G401.6 (cell line): ENCODE measurements at regions not wholly inside any gene's neighbourhood (a gene's known extent, or its start where the extent isn't known, plus 50 kb on each side); places are given as distances from the start of the nearest gene placed in this dataset.

Experiments
- FAIRE-seq: peaks from 2 replicates; lab custom pipeline; 2012; peaks lifted over from hg19 to GRCh38; lab: Jason Lieb, UNC

DNA sequence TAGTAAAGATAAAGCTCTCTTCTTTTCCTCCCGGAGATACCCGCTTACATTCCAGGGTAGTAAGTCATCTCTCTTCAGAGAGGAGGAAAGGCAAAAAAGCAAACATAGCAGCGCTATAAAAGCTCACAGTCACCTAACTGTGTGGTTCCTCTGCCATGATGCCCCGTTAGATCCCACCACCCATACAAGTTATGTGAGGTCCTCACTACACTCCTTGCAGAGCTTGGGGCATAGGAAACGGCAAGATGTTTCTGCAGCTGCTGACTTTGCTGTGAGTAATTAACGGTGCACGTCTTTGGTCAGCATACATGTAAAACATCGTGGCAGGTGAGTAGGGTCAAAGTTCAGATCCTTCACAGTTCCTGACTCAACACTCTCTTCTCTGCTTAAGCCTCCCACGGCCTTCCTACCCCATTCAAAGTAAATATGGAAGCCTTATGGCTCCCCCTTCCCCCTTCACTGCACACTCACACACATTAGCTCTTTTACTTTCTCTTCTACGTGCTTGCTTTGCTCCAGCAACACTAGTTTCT, 218.9 kb downstream of the DIRAS2 start:
- FAIRE-seq, result no peak

- FAIRE-seq, result no peak
These were observed 214.1 kb downstream of the DIRAS2 start for GRCh38 chr9:90428517-90428916.

DNA sequence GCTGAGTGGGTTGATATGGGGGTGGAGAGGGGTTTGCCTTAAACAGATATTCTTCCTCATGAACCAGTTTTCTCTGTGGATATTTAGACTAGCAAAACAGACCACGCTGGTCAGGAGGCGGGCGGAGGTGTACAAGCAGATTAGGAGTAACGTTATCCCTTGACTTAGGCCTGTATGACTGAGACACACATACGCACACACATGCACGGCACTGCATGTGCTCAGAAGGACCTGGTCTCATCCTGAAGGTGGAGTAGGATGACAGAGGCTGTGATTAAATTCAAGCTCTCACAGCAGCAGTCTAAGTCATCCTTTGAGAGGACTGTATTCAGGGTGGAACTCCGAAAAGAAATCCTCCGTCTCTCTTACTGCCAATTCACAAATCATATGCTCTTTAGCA, 209.7 kb downstream of the DIRAS2 start:
- FAIRE-seq, result no peak

GRCh38 chr9:90433398-90433941, 209.2 kb downstream of the DIRAS2 start:
- FAIRE-seq, result no peak

GRCh38 chr9:90441814-90442213, 200.8 kb downstream of the DIRAS2 start:
- no peak for FAIRE-seq

DNA sequence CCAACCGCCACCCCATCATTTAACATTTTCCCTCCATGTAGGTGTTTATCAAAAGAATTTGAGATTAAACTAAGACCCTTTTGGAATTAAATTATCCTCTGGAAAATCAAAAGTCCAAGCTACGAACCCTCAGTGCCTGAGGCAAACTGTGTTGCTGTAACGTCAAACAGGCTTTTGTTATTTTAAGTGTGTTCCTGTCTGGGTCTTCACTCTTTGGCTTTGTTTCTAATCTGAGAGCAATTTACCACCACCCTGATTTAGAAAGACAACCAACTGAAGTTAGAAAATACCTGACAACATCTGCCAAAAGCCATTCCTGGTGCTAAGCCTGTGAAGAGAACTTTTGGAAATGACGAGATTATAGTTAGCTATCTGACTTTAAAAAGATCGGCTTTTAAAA, 199.9 kb downstream of the DIRAS2 start:
- no peak for FAIRE-seq

DNA sequence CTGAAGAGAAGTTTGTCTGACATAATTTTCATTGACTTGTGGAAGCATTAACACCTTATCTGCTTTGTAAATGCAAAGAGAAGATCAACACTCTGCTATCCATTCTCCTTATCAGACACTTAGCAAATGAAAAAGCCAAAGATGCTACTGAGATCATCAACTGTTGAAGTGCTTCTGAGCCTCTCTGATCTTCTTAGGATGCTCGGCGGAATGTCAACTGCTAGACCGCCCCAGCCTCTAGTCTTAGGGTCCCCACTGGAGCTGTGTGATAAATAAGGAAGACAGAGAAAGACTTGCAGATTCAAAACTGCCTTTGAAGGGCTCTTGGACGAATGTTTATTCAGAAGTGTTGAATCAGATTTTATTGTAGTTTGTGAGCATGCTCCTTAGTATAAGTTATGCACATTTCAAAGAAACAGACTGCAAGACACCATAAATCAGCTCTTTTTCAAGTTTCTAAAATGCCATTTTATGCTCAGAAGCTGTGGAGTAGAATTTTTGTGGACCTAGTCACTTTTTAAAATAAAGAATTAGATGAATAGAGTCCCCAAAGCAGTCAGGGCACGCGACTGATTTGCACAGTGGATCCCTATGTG, 197.9 kb downstream of the DIRAS2 start:
- no peak for FAIRE-seq

GRCh38 chr9:90445391-90445790, 197.2 kb downstream of the DIRAS2 start:
- FAIRE-seq, result no peak

GRCh38 chr9:90446200-90446948, 196.2 kb downstream of the DIRAS2 start:
- FAIRE-seq, result no peak

DNA sequence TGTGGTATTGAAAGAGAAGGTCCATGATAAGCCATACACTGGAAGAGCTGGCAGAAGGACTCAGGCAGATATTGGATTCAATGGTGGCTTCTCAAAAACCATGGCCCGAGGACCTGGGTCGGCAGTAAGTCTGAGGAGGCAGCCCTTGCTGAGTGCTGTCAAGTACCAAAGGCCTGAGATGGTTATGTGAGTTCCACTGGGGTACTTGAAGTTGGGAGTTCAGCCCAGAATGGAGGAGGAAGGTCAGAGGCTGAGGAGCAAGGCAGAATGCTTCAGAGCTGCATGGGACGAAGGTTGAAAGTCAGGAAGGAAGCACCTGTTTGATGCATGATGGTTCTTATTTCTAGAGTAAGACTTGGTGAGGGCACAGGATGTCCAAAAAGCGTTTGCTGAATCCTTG, 194.9 kb downstream of the DIRAS2 start:
- FAIRE-seq, result no peak

DNA sequence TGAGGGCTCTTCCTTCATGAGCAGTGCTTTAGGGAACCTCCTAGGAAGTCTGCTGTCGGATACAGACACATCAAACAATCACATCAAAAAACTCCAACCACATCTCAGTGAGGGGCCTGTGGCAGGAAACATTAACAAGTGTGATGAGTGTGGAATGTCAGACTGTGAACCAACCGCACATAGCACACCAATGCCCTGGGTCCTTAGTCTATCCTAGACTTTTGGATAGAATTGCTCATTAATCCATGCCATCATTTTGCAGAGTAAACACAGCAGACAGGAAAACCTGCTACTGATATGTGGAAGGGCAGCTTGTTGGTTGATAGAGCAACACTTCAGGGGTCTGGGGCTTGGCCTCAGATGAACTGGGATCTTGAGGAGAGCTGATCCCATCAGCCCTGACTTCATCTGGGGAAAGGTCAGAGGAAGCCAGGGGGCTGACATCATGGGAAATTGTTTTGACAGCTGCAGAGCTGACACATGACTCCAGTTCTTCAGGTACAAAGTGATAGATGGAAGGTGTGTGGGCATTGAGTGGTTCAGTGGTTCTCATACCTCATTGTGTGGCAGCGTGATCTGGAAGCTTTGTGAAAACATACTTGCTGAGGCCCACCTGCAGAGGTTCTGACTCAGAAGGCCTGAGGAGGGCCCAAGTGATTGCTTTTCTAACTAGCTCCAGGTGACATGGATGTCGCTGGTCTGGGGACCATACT, 193.3 kb downstream of the DIRAS2 start:
- FAIRE-seq, result no peak

DNA sequence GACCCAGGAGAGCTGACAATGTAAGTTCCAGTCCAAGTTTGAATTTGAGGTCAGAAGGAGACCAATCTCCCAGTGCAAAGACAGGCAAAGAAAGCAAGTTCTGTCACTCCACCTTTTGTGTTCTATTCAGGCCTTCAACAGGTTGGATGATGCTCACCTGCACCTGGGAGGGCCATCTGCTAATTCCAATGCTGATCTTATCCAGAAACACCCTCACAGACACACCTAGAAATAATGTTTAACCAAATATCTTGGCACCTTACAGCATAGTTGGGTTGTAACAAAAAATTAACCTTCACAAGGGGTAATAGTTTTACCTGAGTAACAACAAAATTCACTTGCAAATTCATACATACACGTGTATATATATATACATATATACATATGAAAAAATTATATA, 190.8 kb downstream of the DIRAS2 start:
- no peak for FAIRE-seq

GRCh38 chr9:90455316-90455715, 187.3 kb downstream of the DIRAS2 start:
- no peak for FAIRE-seq

DNA sequence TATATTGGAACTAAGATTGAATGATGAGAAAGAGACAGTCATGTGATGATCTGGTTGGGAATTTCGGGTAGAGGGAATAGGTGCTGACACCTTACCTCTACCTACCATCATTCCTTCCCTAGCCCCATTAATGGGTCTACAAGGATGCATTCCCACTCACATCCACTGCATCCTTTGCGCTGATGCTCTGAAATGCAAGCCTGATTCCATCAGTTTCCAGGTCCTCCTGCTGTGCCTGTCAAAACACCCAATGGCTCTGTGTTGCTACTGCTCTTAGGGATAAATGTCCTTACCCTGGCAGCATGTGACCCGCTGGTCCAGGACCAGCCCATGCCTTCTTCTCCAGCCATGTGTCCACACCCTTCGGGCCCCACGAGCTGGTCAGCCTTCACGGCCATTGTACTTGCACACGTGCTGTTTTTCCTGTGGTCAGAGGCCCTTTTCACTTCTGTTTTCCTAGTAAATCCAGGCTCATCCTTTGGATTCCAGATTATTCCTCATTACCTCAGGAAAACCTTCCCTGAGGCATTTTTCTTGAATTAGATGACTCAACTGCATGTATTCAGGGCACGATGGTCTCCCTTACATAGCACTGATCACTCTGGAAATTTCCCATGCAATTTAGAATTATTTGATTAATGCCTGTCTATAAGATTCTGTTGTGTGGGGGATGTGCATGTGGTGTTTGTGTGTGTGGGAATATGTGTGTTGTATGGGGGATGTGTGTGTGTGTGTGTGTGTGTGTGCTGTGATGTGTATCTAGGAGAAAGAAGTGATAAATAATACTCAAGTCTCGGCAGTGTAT, 185.0 kb downstream of the DIRAS2 start:
- no peak for FAIRE-seq

GRCh38 chr9:90458485-90458884, 184.1 kb downstream of the DIRAS2 start:
- FAIRE-seq, result no peak

DNA sequence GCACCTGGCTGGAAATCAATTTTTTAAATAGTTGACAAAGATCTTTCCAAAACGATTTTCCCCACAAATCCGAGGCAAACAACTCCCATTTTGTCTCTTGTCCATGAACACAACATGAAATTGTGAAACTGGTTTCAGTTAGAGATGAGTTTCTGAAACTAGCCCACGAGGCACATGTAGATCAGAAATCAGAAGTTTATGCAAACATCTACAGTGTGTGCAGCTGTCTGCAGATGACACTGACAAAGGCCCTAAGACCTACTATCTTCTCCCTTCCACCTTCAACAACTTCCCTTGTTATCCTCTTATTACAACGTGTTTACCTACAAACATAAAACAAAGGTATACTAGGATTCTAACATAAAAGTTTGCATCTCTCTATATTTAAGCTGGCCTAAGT, 183.3 kb downstream of the DIRAS2 start:
- FAIRE-seq, result no peak

GRCh38 chr9:90460220-90460619, 182.4 kb downstream of the DIRAS2 start:
- no peak for FAIRE-seq

DNA sequence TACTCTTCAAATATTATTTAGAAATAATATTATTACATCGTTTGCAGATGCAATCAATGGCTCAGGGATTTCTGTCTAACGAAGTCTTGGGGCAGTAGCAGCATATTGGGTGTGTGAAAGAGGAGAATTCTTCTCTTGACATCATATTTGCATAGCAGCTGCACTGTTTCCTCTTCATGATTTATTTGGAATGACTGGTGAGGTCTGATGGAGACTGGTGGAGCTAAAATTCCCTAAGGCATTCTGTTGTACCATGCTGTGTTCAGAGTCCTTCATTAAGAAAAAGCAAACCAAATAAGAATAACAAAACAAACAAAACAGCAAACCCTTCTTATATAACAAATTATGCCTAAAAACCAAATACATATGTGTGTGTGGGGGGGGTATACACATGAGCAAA, 177.6 kb downstream of the DIRAS2 start:
- FAIRE-seq, result no peak

DNA sequence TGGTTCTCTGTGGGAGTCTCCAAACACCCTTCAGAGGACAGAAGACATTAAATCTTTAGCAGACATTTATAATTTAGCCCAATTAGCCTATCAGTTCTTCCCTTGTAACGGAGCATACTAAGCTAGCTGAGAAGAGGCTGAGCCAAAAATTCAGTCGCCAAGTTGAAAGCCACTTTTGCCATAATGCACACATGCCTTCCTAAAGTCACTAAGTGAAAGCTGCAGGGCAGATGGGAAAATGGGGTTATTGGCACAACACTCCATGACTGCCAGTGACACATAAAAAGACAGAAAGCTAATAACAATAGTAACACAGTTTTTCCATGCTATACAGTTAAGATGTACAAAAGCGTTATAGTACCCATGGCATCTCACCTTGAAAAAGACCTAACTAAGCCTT, 176.2 kb downstream of the DIRAS2 start:
- FAIRE-seq, result no peak

DNA sequence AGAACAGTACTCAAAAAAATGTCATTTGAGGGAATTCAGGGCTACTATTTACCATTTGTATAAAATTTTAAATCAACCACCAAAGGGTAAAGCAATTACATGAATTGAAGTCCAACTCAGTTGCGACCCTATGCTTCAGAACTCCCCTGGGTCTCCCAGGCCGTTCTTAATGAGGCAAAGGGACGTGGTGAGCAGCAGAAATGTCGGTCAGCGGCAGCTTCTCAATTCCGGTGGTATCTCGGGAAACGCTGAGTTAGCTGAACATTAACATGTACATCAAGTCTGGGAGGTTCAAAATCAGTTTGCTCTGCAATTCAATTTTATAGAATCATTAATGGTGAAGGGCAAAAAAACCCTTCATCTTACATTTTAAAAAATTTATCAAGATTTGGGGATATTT, 173.2 kb downstream of the DIRAS2 start:
- FAIRE-seq, result no peak

DNA sequence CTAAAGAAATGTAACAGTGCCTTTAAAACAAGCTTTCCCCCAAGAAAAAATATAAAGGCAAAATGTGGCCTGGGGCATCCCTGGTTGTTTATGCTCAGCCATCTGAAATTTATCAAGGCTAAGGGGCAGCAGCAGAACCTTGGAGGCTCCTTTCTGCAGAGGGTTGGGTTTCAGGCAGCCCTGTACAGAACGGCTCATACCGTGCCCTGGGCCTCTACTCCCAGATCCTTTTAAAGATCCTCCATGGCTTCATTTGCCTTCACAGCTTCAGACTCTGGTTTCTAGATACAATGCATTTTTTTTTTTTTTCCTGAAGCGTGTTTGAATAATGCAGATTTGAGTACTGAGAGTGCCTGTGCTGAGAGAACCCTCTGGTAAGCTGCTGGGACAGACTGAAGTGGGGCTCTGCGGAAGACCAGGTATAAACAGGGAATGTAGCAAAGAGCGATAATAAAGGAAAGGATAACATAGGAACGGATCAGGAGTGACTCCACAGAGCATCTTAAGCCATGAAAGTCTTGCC, 172.7 kb downstream of the DIRAS2 start:
- FAIRE-seq, result no peak

DNA sequence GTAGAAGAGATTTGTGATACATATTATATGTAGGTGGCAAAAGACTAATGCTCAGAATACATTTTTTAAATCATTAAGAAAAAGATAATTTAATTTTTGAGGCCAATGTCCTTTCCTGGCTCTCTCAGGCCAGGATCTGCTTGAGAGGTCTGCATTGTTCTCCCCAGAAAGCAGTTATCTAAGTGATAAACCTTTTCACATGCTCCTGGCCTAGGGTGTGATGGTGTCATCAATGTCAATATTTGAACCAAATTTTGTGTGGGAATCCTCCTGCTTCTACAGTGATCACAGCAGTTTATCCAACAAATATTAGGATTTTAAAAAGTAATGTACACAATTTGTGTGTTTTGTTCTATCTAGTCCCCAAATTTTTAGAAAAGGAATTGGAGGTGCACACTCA, 166.6 kb downstream of the DIRAS2 start:
- no peak for FAIRE-seq
